H1 (cell line): ENCODE measurements at regions not wholly inside any gene's neighbourhood (a gene's known extent, or its start where the extent isn't known, plus 50 kb on each side); places are given as distances from the start of the nearest gene placed in this dataset.

Experiments used
- ASH2L ChIP-seq: fragments of 200-600, 300-600 bp; sonication (generic); IDR thresholded peaks from one replicate; pipeline ENCODE4 v1.7.1; 2017; ENCODE audit warnings: low read length
- CBX8 ChIP-seq: fragments of 300-800, 300-1000 bp; sonication (generic); IDR thresholded peaks from 2 replicates; pipeline ENCODE4 v1.7.1; 2016; ENCODE audit warnings: low read depth, low read length, borderline replicate concordance
- SIRT6 ChIP-seq: IDR thresholded peaks from one replicate; pipeline ENCODE4 v1.7.1; 2012; ENCODE audit warnings: low read length, inconsistent platforms
- TF ChIP-seq, protein P1 (sequence below): IDR thresholded peaks from 2 replicates; pipeline ENCODE4 v1.6.1; 2012; ENCODE audit warnings: inconsistent platforms
- TF ChIP-seq, protein P2 (sequence below): fragments of 300-600 bp; sonication (generic); IDR thresholded peaks from 2 replicates; pipeline ENCODE4 v1.7.1; 2012; ENCODE audit warnings: low read length, moderate library complexity, mild to moderate bottlenecking, inconsistent platforms; ENCODE audit not compliant: insufficient replicate concordance

DNA sequence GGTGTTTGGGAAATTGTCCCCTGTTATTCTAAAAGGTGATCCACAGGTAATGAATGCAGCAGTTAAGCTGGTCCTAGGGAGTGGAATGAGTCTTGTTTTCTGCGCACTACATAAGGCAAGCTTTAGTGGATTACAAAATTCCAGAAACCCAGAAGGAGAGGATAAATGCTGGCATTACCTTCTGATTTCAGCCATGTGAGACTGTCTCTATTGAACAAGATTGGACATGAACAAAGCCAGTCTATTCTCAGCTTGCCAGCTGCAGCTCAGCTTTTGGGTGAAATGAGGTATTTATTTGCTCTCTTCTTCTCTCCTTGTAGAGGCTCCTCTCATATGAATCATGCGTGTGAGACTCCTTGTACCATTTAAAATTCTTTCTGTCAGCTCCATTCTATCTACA is 944.9 kb downstream of the CNTNAP5 start (continued):
- TF ChIP-seq ASH2L (no peak), CBX8 (no peak), SIRT6 (no peak)
- TF ChIP-seq, protein P1, sequence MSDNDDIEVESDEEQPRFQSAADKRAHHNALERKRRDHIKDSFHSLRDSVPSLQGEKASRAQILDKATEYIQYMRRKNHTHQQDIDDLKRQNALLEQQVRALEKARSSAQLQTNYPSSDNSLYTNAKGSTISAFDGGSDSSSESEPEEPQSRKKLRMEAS, result no peak
- TF ChIP-seq, protein P2, sequence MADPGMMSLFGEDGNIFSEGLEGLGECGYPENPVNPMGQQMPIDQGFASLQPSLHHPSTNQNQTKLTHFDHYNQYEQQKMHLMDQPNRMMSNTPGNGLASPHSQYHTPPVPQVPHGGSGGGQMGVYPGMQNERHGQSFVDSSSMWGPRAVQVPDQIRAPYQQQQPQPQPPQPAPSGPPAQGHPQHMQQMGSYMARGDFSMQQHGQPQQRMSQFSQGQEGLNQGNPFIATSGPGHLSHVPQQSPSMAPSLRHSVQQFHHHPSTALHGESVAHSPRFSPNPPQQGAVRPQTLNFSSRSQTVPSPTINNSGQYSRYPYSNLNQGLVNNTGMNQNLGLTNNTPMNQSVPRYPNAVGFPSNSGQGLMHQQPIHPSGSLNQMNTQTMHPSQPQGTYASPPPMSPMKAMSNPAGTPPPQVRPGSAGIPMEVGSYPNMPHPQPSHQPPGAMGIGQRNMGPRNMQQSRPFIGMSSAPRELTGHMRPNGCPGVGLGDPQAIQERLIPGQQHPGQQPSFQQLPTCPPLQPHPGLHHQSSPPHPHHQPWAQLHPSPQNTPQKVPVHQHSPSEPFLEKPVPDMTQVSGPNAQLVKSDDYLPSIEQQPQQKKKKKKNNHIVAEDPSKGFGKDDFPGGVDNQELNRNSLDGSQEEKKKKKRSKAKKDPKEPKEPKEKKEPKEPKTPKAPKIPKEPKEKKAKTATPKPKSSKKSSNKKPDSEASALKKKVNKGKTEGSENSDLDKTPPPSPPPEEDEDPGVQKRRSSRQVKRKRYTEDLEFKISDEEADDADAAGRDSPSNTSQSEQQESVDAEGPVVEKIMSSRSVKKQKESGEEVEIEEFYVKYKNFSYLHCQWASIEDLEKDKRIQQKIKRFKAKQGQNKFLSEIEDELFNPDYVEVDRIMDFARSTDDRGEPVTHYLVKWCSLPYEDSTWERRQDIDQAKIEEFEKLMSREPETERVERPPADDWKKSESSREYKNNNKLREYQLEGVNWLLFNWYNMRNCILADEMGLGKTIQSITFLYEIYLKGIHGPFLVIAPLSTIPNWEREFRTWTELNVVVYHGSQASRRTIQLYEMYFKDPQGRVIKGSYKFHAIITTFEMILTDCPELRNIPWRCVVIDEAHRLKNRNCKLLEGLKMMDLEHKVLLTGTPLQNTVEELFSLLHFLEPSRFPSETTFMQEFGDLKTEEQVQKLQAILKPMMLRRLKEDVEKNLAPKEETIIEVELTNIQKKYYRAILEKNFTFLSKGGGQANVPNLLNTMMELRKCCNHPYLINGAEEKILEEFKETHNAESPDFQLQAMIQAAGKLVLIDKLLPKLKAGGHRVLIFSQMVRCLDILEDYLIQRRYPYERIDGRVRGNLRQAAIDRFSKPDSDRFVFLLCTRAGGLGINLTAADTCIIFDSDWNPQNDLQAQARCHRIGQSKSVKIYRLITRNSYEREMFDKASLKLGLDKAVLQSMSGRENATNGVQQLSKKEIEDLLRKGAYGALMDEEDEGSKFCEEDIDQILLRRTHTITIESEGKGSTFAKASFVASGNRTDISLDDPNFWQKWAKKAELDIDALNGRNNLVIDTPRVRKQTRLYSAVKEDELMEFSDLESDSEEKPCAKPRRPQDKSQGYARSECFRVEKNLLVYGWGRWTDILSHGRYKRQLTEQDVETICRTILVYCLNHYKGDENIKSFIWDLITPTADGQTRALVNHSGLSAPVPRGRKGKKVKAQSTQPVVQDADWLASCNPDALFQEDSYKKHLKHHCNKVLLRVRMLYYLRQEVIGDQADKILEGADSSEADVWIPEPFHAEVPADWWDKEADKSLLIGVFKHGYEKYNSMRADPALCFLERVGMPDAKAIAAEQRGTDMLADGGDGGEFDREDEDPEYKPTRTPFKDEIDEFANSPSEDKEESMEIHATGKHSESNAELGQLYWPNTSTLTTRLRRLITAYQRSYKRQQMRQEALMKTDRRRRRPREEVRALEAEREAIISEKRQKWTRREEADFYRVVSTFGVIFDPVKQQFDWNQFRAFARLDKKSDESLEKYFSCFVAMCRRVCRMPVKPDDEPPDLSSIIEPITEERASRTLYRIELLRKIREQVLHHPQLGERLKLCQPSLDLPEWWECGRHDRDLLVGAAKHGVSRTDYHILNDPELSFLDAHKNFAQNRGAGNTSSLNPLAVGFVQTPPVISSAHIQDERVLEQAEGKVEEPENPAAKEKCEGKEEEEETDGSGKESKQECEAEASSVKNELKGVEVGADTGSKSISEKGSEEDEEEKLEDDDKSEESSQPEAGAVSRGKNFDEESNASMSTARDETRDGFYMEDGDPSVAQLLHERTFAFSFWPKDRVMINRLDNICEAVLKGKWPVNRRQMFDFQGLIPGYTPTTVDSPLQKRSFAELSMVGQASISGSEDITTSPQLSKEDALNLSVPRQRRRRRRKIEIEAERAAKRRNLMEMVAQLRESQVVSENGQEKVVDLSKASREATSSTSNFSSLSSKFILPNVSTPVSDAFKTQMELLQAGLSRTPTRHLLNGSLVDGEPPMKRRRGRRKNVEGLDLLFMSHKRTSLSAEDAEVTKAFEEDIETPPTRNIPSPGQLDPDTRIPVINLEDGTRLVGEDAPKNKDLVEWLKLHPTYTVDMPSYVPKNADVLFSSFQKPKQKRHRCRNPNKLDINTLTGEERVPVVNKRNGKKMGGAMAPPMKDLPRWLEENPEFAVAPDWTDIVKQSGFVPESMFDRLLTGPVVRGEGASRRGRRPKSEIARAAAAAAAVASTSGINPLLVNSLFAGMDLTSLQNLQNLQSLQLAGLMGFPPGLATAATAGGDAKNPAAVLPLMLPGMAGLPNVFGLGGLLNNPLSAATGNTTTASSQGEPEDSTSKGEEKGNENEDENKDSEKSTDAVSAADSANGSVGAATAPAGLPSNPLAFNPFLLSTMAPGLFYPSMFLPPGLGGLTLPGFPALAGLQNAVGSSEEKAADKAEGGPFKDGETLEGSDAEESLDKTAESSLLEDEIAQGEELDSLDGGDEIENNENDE, result no peak
